Loucy (cell line): ENCODE measurements at regions not wholly inside any gene's neighbourhood (a gene's known extent, or its start where the extent isn't known, plus 50 kb on each side); places are given as distances from the start of the nearest gene placed in this dataset.
A peak's percentile ranks its signal among the peaks of the same experiment; 100 is the strongest.

Experiments used
- H2AFZ ChIP-seq: fragments of 200-600 bp; sonication (generic); 2 replicates; pipeline ENCODE4 v1.6.0; 2016; ENCODE audit warnings: antibody characterized with exemption, mild to moderate bottlenecking, low read length, moderate library complexity
- H3F3A ChIP-seq: fragments of 200-600 bp; 2 replicates; pipeline ENCODE4 v1.6.0; 2016; ENCODE audit warnings: antibody characterized with exemption, low read depth, mild to moderate bottlenecking
- H3K27me3 ChIP-seq: fragments of 200-600 bp; sonication (generic); 2 replicates; pipeline ENCODE4 v1.6.1; 2014; ENCODE audit warnings: low read length, mild to moderate bottlenecking; ENCODE audit not compliant: insufficient read depth, poor library complexity, severe bottlenecking
- H3K36me3 ChIP-seq: fragments of 200-600 bp; sonication (generic); 2 replicates; pipeline ENCODE4 v1.6.1; 2016; ENCODE audit warnings: low read length; ENCODE audit not compliant: insufficient read depth
- H3K4me1 ChIP-seq: fragments of 200-600 bp; sonication (generic); 2 replicates; pipeline ENCODE4 v1.5.1; 2014; ENCODE audit warnings: low read length, mild to moderate bottlenecking; ENCODE audit not compliant: insufficient read depth, poor library complexity, severe bottlenecking
- H3K4me2 ChIP-seq: fragments of 200-600 bp; sonication (generic); 2 replicates; pipeline ENCODE4 v1.6.0; 2014; ENCODE audit warnings: antibody characterized with exemption, low read length, low read depth, mild to moderate bottlenecking; ENCODE audit not compliant: poor library complexity, severe bottlenecking
- H3K4me3 ChIP-seq: fragments of 200-600 bp; sonication (generic); 2 replicates; pipeline ENCODE4 v1.5.1; 2014; ENCODE audit warnings: low read length, mild to moderate bottlenecking, mixed read lengths; ENCODE audit not compliant: poor library complexity, severe bottlenecking
- H3K79me2 ChIP-seq: fragments of 200-600 bp; sonication (generic); 2 replicates; pipeline ENCODE4 v1.6.1; 2014; ENCODE audit warnings: low read length; ENCODE audit not compliant: insufficient read depth
- H3K9ac ChIP-seq: fragments of 200-600 bp; sonication (generic); 2 replicates; pipeline ENCODE4 v1.6.0; 2014; ENCODE audit warnings: mild to moderate bottlenecking, low read depth, low read length, moderate library complexity; ENCODE audit not compliant: poor library complexity, severe bottlenecking
- H3K9me2 ChIP-seq: fragments of 200-600 bp; sonication (generic); replicated peaks from 2 replicates; pipeline ENCODE4 v1.6.1; 2016; ENCODE audit warnings: low read depth, low read length, mixed read lengths
- H3K9me3 ChIP-seq: fragments of 200-600 bp; sonication (generic); 2 replicates; pipeline ENCODE4 v1.6.1; 2014; ENCODE audit warnings: mild to moderate bottlenecking, antibody characterized with exemption, low read length, low read depth; ENCODE audit not compliant: insufficient read depth
- H4K20me1 ChIP-seq: fragments of 200-600 bp; sonication (generic); 2 replicates; pipeline ENCODE4 v1.6.0; 2014; ENCODE audit warnings: antibody characterized with exemption, low read length, mild to moderate bottlenecking; ENCODE audit not compliant: insufficient read depth, poor library complexity, severe bottlenecking
- EZH2phosphoT487 ChIP-seq: fragments of 200-600 bp; IDR thresholded peaks from 2 replicates; pipeline ENCODE4 v1.6.1; 2018; ENCODE audit warnings: antibody characterized with exemption, mild to moderate bottlenecking, moderate library complexity, borderline replicate concordance
- TF ChIP-seq, protein P1 (sequence below): fragments of 200-600 bp; sonication (generic); conservative IDR thresholded peaks from 2 replicates; pipeline ENCODE4 v1.5.1; 2014; ENCODE audit warnings: mild to moderate bottlenecking, antibody characterized with exemption, low read length

DNA sequence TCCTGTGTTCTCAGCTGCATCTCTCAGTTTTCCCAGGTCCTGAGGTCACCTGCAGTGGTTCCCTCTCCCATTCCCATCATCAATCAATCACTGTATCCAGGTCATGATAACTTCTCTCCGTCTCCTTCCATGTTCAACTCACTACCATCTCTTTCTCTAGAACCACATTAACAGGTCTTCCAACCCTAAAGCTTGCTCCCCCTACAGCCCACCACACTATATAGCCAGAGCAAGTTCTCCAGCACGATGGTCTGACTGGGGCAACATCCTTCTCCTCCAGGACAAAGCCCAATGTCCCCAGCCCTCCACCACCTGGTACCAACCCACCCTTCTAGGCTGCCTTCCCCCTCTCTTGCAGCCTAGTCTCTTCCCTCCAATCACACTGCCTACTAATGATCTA lies 241.6 kb downstream of the CDK5RAP2 start:
- Histone ChIP-seq H3K4me2 (no peak overlapping the region), H3F3A (no peaks in the 10 kb centered on the region), H3K36me3 (no peaks in the 10 kb centered on the region), H3K9me2 (no peaks in the 10 kb centered on the region), H3K9ac (no peak overlapping the region), H3K4me1 (no peaks in the 10 kb centered on the region), H4K20me1 (no peaks in the 10 kb centered on the region), H2AFZ (no peak overlapping the region), H3K4me3 (no peak overlapping the region), H3K9me3 (no peaks in the 10 kb centered on the region), H3K27me3 (no peaks in the 10 kb centered on the region), H3K79me2 (no peaks in the 10 kb centered on the region)
- TF ChIP-seq EZH2phosphoT487, result no peak
- TF ChIP-seq, protein P1, sequence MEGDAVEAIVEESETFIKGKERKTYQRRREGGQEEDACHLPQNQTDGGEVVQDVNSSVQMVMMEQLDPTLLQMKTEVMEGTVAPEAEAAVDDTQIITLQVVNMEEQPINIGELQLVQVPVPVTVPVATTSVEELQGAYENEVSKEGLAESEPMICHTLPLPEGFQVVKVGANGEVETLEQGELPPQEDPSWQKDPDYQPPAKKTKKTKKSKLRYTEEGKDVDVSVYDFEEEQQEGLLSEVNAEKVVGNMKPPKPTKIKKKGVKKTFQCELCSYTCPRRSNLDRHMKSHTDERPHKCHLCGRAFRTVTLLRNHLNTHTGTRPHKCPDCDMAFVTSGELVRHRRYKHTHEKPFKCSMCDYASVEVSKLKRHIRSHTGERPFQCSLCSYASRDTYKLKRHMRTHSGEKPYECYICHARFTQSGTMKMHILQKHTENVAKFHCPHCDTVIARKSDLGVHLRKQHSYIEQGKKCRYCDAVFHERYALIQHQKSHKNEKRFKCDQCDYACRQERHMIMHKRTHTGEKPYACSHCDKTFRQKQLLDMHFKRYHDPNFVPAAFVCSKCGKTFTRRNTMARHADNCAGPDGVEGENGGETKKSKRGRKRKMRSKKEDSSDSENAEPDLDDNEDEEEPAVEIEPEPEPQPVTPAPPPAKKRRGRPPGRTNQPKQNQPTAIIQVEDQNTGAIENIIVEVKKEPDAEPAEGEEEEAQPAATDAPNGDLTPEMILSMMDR, result peak; percentile 29; the same call in 1 of the 2 replicates

DNA sequence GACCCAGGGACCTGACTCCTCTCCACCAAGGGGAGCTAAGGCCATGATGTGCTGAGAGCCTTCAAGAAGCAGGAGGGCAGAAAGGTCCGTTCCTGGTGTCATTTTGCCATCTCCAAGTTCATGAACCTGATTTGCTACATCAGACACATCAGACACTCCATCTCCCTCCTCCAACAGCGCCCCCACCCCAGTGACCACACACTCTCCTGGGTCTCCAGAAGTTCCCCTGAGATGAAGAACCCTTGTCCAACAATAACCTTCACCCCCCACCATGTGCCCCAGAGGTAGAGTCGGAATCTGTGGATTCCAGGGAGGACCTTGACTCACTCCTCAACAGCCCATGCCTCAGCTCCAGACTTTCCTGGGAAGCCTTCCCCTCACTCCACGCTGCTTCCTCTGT lies 242.8 kb downstream of the CDK5RAP2 start:
- Histone ChIP-seq H4K20me1 (no peaks in the 10 kb centered on the region), H3K9me3 (no peaks in the 10 kb centered on the region), H3K4me1 (no peaks in the 10 kb centered on the region), H3K36me3 (no peaks in the 10 kb centered on the region), H3K9me2 (no peaks in the 10 kb centered on the region), H3K4me3 (no peak overlapping the region), H3K9ac (no peak overlapping the region), H2AFZ (no peak overlapping the region), H3K79me2 (no peaks in the 10 kb centered on the region), H3F3A (no peaks in the 10 kb centered on the region), H3K4me2 (no peak overlapping the region), H3K27me3 (no peaks in the 10 kb centered on the region)
- TF ChIP-seq, protein P1, result no peak
- no peak for TF ChIP-seq EZH2phosphoT487

DNA sequence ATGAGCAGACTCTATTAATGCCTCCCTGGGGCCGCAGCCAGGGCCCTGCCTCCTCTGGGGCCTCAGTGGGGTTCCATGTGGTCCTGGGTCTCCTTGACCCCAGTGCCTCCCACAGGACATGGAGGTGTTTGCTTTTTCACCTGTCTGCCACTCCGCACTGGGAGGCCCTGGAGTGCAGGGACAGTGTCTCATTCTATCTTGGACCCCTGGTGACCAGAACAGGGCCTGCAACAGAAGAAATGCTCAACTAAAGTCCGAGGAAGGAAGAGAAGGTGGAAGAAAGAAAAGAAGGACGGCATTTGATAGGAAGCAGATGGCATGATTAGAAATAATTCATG lies 243.2 kb downstream of the CDK5RAP2 start:
- H3K9me2 ChIP-seq, result no peaks in the 10 kb centered on the region
- H4K20me1 ChIP-seq, result no peaks in the 10 kb centered on the region
- no peaks in the 10 kb centered on the region for H3K27me3 ChIP-seq
- no peak overlapping the region for H3K4me3 ChIP-seq
- no peaks in the 10 kb centered on the region for H3F3A ChIP-seq
- no peaks in the 10 kb centered on the region for H3K9me3 ChIP-seq
- no peaks in the 10 kb centered on the region for H3K4me1 ChIP-seq
- H3K79me2 ChIP-seq, result no peaks in the 10 kb centered on the region
- H3K9ac ChIP-seq, result no peak overlapping the region
- no peak for TF ChIP-seq EZH2phosphoT487
- TF ChIP-seq, protein P1, result no peak
- no peak overlapping the region for H2AFZ ChIP-seq
- H3K4me2 ChIP-seq, result no peak overlapping the region
- no peaks in the 10 kb centered on the region for H3K36me3 ChIP-seq
